Choroid plexus epithelial cell (primary cell): ENCODE measurements at regions not wholly inside any gene's neighbourhood (a gene's known extent, or its start where the extent isn't known, plus 50 kb on each side); places are given as distances from the start of the nearest gene placed in this dataset.

Experiments used
- DNase-seq: peaks from one replicate; pipeline ENCODE4 v3.0.0-alpha.2; 2010; ENCODE audit warnings: low read depth
- H3K4me3 ChIP-seq: 2 replicates; pipeline ENCODE4 v1.5.1; 2011; ENCODE audit warnings: low read depth, mild to moderate bottlenecking, control low read depth, low read length, moderate library complexity
- TF ChIP-seq, protein P1 (sequence below): conservative IDR thresholded peaks from 2 replicates; pipeline ENCODE4 v1.5.1; 2011; ENCODE audit warnings: low read depth, mild to moderate bottlenecking, control low read depth, inconsistent platforms, low read length, moderate library complexity

DNA sequence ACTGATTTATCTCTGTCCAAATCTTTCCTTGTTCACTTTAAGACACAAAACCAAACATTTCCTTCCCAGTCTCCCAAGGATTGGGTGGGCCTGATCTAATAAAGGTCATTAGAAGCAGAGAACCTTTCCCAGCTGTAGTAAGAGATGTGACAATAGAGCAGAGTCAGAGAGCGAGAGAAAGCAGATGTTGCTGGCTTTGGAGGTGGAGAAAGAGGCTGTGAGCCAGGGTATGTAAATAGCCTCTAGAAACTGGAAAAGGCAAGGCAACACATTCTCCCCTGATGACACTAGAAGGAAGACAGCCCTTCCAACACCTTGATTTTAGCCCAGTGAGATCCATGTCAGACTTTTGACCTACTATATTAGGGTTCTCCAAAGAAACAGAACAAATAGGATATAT lies 337.5 kb upstream of the CASK start:
- TF ChIP-seq, protein P1, sequence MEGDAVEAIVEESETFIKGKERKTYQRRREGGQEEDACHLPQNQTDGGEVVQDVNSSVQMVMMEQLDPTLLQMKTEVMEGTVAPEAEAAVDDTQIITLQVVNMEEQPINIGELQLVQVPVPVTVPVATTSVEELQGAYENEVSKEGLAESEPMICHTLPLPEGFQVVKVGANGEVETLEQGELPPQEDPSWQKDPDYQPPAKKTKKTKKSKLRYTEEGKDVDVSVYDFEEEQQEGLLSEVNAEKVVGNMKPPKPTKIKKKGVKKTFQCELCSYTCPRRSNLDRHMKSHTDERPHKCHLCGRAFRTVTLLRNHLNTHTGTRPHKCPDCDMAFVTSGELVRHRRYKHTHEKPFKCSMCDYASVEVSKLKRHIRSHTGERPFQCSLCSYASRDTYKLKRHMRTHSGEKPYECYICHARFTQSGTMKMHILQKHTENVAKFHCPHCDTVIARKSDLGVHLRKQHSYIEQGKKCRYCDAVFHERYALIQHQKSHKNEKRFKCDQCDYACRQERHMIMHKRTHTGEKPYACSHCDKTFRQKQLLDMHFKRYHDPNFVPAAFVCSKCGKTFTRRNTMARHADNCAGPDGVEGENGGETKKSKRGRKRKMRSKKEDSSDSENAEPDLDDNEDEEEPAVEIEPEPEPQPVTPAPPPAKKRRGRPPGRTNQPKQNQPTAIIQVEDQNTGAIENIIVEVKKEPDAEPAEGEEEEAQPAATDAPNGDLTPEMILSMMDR = no peak
- no peak overlapping the region for H3K4me3 ChIP-seq
- no peak for DNase-seq

DNA sequence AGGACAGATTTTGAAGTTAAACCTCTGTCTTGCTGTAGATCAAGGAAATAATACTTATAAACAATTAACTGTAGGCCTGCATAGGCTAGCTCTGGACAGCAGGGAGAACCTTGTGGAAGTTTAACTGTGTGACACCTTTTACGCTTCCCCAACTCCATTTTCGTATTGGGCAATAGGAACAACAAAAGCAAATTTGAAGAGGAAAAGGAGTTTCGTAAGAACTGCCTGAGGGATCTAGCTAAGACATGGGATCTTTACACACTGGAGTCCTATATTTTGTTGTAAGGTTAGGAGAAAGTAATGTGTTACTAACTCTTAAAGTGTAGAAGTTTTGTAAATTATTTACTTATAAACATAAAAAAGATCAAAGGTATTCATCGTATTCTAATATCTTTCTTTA lies 324.9 kb upstream of the CASK start:
- no peak overlapping the region for H3K4me3 ChIP-seq
- TF ChIP-seq, protein P1 = no peak
- no peak for DNase-seq

DNA sequence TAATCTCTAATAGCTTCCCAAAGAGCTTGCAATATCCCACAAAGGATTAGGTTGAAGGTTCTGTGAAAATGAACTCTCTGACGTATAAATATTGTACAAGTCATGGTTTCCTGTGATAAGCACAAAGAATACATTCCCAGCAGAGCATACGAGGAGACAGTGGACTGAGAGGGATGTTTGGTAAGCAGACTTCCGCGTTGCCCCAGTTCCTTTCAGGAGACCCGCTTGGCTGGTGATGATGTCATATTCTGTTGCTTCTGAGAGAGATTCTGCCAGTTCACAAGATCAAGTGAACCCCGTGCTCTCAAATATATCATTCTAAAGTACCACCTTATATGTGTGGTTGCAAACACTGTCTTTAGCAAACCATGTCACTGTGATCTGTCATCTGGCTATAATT lies 323.9 kb upstream of the CASK start:
- TF ChIP-seq, protein P1 = no peak
- peak overlapping the region; percentile 17 for H3K4me3 ChIP-seq
- DNase-seq = peak; percentile 34

DNA sequence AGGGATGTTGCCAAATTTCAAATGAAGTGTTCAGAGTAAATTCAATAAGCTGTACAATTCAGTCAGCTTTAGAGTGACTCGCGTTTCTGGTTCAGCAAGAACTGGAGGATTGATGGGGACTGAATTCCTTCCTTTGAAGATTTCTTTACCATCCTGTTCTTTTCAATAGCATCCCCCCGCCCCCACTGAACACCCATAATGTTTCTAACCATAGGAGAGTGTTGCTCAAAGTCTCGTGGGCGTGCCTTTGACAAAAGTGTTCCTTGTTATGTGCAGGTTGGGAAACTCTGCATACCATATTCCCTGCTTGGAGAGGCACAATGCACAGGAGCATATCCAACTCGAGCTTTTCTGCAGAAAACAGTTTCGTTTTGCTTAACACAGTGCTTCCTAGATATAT lies 323.5 kb upstream of the CASK start:
- DNase-seq = peak; percentile 15
- H3K4me3 ChIP-seq = peak overlapping the region; percentile 17
- TF ChIP-seq, protein P1 = no peak

DNA sequence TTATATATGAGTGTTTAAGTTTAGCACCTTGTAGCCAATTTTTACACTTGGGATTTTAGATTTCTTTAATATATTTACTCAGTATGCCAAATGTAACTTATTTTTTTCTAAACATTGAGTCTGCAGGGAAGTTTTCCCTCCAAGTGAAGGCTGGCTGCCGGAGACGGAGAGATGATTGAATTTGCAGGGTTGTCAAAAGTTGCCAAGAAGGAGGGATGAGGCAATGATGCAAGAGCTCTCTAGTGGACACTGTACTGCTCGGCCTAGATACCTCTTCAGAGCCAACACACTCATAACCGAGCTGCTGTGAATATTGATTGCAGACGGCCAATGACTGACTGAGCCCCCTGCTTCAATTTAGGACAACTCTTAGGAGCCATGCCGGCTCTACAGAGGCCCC lies 318.6 kb upstream of the CASK start:
- H3K4me3 ChIP-seq = no peak overlapping the region
- no peak for DNase-seq
- TF ChIP-seq, protein P1 = no peak

DNA sequence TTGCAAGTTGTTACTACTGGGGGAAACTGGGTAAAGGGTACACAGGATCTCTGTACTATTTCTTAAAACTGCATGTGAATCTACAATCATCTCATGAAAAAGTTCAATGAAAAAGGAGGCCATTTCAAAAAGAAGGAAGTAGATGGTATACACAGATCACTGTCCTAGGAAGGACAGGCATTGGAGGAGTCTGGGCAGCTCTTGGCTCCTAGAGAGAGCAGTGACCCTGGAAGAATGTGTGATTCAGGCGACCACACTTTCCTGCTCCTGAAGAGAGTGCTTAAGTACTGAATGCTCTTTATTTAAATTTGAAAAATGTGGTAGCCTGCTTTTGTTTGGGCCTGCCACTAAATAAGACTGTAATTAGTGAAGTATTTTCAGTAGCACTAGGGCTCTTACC lies 318.1 kb upstream of the CASK start:
- peak; percentile 5 for DNase-seq
- no peak overlapping the region for H3K4me3 ChIP-seq
- TF ChIP-seq, protein P1 = no peak

DNA sequence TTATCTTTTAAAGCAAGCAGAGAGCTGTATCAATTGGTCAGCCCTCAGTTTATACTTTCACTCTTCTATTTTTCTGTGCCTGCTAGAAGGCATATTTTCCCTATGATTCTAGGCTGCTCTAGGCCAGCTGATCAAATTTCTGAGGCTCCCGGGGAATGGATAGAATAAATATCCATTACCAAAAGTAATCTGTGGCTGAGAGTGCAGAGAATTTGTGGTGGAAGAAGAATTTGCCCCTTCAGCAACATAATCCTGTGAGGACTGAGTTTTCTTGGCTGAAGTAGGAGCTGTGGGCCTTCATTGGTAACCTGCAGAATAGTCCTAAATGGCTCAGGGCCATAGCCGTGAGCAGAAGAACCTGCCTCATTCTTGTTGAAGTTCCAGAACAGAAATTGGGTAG lies 314.6 kb upstream of the CASK start:
- no peak overlapping the region for H3K4me3 ChIP-seq
- DNase-seq = peak; percentile 4
- TF ChIP-seq, protein P1 = no peak
